ENCODE measurements at regions not wholly inside any gene's neighbourhood (a gene's known extent, or its start where the extent isn't known, plus 50 kb on each side); places are given as distances from the start of the nearest gene placed in this dataset.

GRCh38 chr5:8241558-8241957, 372.6 kb downstream of the MTRR start:
- no peak for DNase-seq

- no peak for DNase-seq
These were observed 378.3 kb downstream of the MTRR start for GRCh38 chr5:8247049-8247899.

GRCh38 chr5:8253376-8253775, 384.4 kb downstream of the MTRR start:
- no peak for DNase-seq

DNA sequence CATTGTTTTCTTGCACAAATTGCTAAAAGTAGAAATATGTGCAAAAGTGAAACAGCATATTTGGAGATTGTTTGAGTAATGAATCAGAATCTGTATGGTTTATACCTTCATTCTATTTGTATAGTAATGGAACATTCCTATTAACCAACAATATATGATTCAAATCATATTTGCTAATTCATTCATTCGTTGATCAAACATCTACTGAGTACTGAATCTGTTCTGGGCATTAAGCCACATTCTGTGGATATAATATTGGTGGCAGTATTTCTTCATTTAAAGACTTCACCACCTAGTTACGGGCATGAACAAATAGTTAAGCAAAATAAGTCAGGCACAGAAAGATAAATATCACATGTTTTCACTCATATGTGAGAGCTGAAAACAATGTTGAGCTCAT, 385.7 kb downstream of the MTRR start:
- no peak for DNase-seq

GRCh38 chr5:8258801-8259200, 389.9 kb downstream of the MTRR start:
- no peak for DNase-seq

GRCh38 chr5:8270246-8270645, 401.3 kb downstream of the MTRR start:
- no peak for DNase-seq

GRCh38 chr5:8280711-8281363, 411.9 kb downstream of the MTRR start:
- no peak for DNase-seq

GRCh38 chr5:8288334-8288733, 419.4 kb downstream of the MTRR start:
- DNase-seq = no peak

GRCh38 chr5:8288897-8289516, 420.1 kb downstream of the MTRR start:
- DNase-seq = no peak

- no peak for DNase-seq
These were observed 420.8 kb downstream of the MTRR start for GRCh38 chr5:8289779-8290178.

DNA sequence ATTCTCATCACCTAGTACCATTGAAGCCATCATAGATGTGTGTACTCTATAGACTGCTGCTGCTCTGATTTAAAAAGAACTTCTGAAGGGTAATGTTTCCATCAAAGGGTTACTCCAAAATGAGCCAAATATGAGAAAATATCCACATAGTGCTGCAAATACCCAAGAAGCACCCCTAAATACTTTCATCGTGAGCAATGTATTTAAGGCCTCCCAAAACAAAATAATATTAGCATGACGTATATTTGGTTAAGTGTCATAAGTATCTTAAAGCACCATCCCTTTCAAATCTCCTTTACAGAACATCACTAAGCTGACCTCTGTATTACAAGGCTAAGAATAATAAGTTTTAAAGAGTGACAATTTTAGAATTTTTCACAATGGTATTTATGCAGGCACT, 421.8 kb downstream of the MTRR start:
- no peak for DNase-seq

- DNase-seq = no peak
These were observed 422.7 kb downstream of the MTRR start for GRCh38 chr5:8291641-8292040.

- DNase-seq = no peak
These were observed 426.2 kb downstream of the MTRR start for GRCh38 chr5:8295141-8295540.

GRCh38 chr5:8299716-8300115, 430.8 kb downstream of the MTRR start:
- no peak for DNase-seq

- no peak for DNase-seq
These were observed 435.4 kb downstream of the MTRR start for GRCh38 chr5:8304341-8304740.

- DNase-seq = no peak
These were observed 437.4 kb downstream of the MTRR start for GRCh38 chr5:8306288-8306896.

DNA sequence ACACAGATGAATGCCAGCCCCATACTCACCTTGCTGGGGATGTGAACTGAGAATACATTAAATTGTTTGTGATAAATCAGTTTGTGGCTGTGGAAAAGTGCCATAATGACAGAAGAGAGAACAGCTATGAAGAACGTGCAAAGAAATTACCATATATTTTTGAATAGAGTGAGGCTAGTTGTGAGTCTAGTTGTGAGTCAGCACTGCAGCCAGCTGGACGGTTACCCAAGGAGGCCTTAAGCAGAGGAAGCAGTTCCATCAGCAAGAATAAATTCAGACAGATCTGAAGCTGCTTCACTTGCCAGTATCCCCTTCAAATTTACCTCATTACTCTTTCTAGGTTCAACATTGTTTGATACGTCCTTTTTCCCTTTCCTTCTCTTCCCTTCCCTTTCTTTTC, 446.0 kb downstream of the MTRR start:
- DNase-seq = no peak

DNA sequence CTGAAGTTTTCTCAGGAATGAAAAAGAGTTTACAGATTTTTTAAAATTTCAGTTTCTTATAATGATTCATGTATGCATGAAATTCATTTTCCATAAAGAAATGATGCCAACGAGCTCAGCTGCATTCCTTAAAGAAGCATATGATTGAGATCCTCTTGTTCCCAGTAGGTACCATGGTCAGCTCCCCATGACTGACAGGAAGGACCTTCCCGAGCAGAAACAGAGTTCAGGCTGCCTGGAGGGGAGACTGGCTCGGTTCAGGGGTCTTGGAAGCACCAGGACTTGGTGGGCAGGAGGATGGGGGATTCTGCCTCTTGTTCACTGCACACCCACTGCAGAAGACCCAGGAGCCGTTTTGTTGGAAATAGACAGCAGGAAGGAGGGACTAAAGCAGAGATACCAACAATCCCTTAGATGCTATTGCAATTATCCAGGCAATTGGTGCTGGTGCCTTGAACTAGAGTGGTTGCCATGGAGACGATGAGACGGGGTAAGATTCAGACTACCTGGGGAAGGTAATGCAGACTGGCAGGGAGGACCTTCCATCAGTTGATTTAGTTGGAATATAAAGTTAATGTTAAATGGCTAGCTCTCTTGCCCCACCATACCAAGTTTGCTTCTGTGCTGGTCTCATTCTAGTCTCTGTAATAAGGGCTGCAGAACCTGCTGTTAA, 447.8 kb downstream of the MTRR start:
- no peak for DNase-seq

GRCh38 chr5:8317335-8317734, 448.4 kb downstream of the MTRR start:
- DNase-seq = no peak

GRCh38 chr5:8320244-8320643, 451.3 kb downstream of the MTRR start:
- DNase-seq = peak; percentile 15

GRCh38 chr5:8321272-8321671, 452.3 kb downstream of the MTRR start:
- DNase-seq = no peak

DNA sequence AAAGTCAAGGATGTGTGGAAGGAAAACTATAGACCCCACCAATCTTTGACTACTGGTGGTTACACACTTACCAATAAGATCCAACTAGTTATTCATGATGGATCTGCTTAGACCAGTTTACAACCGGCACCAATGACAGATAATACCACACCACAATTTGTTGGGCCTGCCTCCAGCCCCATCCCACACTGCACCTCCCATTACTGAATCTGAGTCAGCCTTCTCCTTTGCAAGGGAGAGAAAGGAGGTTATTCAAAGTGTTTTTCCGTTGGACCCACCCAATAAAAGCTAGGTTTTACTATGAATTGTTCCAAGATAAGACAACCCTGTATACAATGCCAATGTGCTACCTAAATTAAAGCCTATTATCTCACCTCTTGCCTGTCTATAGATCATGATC, 453.5 kb downstream of the MTRR start:
- no peak for DNase-seq

GRCh38 chr5:8327016-8327415, 458.1 kb downstream of the MTRR start:
- DNase-seq = no peak

Measured in NCI-H187 treated with DMSO at 0.1 percent for 48 hours (cell line).